Hepatocyte (in vitro differentiated cells): ENCODE measurements at regions not wholly inside any gene's neighbourhood (a gene's known extent, or its start where the extent isn't known, plus 50 kb on each side); places are given as distances from the start of the nearest gene placed in this dataset.

ENCODE experiments used
- DNase-seq: peaks from one replicate; pipeline ENCODE4 v3.0.0-alpha.2; 2016; ENCODE audit warnings: low spot score
- H2AFZ ChIP-seq: fragments of 200-600 bp; sonication (generic); 2 replicates; pipeline ENCODE4 v1.6.0; 2016; ENCODE audit warnings: antibody characterized with exemption, mild to moderate bottlenecking
- H3K27ac ChIP-seq: fragments of 200-600 bp; sonication (generic); 2 replicates; pipeline ENCODE4 v1.5.1; 2016; ENCODE audit warnings: mild to moderate bottlenecking
- H3K27me3 ChIP-seq: fragments of 200-600 bp; sonication (generic); 2 replicates; pipeline ENCODE4 v1.6.1; 2016
- H3K36me3 ChIP-seq: fragments of 200-600 bp; sonication (generic); replicated peaks from 2 replicates; pipeline ENCODE4 v1.5.1; 2016; ENCODE audit warnings: low read depth; ENCODE audit not compliant: insufficient read depth
- H3K4me1 ChIP-seq: fragments of 200-600 bp; sonication (generic); 2 replicates; pipeline ENCODE4 v1.5.1; 2016; ENCODE audit warnings: mild to moderate bottlenecking, moderate library complexity; ENCODE audit not compliant: insufficient read depth
- H3K4me2 ChIP-seq: fragments of 200-600 bp; sonication (generic); 2 replicates; pipeline ENCODE4 v1.6.0; 2016
- H3K4me3 ChIP-seq: fragments of 200-600 bp; sonication (generic); 2 replicates; pipeline ENCODE4 v1.5.1; 2016; ENCODE audit warnings: mild to moderate bottlenecking
- H3K79me2 ChIP-seq: fragments of 200-600 bp; sonication (generic); 2 replicates; pipeline ENCODE4 v1.6.0; 2017; ENCODE audit warnings: mild to moderate bottlenecking
- H3K9me2 ChIP-seq: fragments of 200-600 bp; sonication (generic); replicated peaks from 2 replicates; pipeline ENCODE4 v1.6.0; 2017; ENCODE audit warnings: mild to moderate bottlenecking; ENCODE audit not compliant: insufficient read depth
- H3K9me3 ChIP-seq: fragments of 200-600 bp; sonication (generic); 2 replicates; pipeline ENCODE4 v1.5.1; 2016; ENCODE audit warnings: low read depth, mild to moderate bottlenecking
- H4K20me1 ChIP-seq: fragments of 200-600 bp; sonication (generic); 2 replicates; pipeline ENCODE4 v1.6.0; 2016; ENCODE audit warnings: mild to moderate bottlenecking; ENCODE audit not compliant: insufficient read depth, poor library complexity, severe bottlenecking
- CTCF ChIP-seq: fragments of 200-600 bp; sonication (generic); IDR thresholded peaks from 2 replicates; pipeline ENCODE4 v1.5.1; 2016; ENCODE audit warnings: antibody characterized with exemption, mild to moderate bottlenecking; ENCODE audit not compliant: poor library complexity
- EZH2 ChIP-seq: fragments of 200-600 bp; sonication (generic); IDR thresholded peaks from 2 replicates; pipeline ENCODE4 v1.6.1; 2016; ENCODE audit warnings: antibody characterized with exemption, mild to moderate bottlenecking, borderline replicate concordance
- EZH2phosphoT487 ChIP-seq: fragments of 200-600 bp; sonication (generic); IDR thresholded peaks from one replicate; pipeline ENCODE4 v1.6.1; 2018; ENCODE audit warnings: antibody characterized with exemption, mild to moderate bottlenecking, low read depth, moderate library complexity; ENCODE audit not compliant: unreplicated experiment, severe bottlenecking
- WGBS: methylation state at CpG from one replicate; pipeline ENCODE4 v1.1.6; 2016; ENCODE audit warnings: low lambda C conversion rate; ENCODE audit errors: missing lambda C conversion rate; 5-methylcytosine and 5-hydroxymethylcytosine counted together

GRCh38 chrX:114152130-114152529 is 431.8 kb upstream of the HTR2C start:
- no peak overlapping the region for H2AFZ ChIP-seq
- DNase-seq: peak; percentile 56
- TF ChIP-seq EZH2phosphoT487: no peak
- TF ChIP-seq EZH2: no peak
- TF ChIP-seq CTCF: no peak
- no peak overlapping the region for H3K4me3 ChIP-seq
- no peak overlapping the region for H3K4me2 ChIP-seq
- H3K27me3 ChIP-seq: no peaks in the 10 kb centered on the region
- H3K36me3 ChIP-seq: no peaks in the 10 kb centered on the region
- no peaks in the 10 kb centered on the region for H3K9me3 ChIP-seq
- H4K20me1 ChIP-seq: no peaks in the 10 kb centered on the region
- WGBS: 36% methylated on average over 1 of the region's 1 CpG
- H3K79me2 ChIP-seq: no peaks in the 10 kb centered on the region
- no peaks in the 10 kb centered on the region for H3K9me2 ChIP-seq
- H3K27ac ChIP-seq: no peak overlapping the region
- no peaks in the 10 kb centered on the region for H3K4me1 ChIP-seq

GRCh38 chrX:114134465-114134864 is 449.4 kb upstream of the HTR2C start:
- no peaks in the 10 kb centered on the region for H3K36me3 ChIP-seq
- no peak overlapping the region for H2AFZ ChIP-seq
- no peaks in the 10 kb centered on the region for H4K20me1 ChIP-seq
- no peaks in the 10 kb centered on the region for H3K79me2 ChIP-seq
- H3K4me1 ChIP-seq: no peaks in the 10 kb centered on the region
- TF ChIP-seq EZH2phosphoT487 (no peak), EZH2 (no peak), CTCF (no peak)
- H3K4me2 ChIP-seq: no peak overlapping the region
- H3K4me3 ChIP-seq: no peak overlapping the region
- no peak overlapping the region for H3K27ac ChIP-seq
- WGBS: 72% methylated on average over 1 of the region's 1 CpG
- no peak for DNase-seq
- H3K9me3 ChIP-seq: peaks cover 3% of the 10 kb centered on the region
- H3K27me3 ChIP-seq: no peaks in the 10 kb centered on the region
- no peaks in the 10 kb centered on the region for H3K9me2 ChIP-seq

GRCh38 chrX:114127411-114128025 is 456.4 kb upstream of the HTR2C start:
- no peak overlapping the region for H3K4me2 ChIP-seq
- no peaks in the 10 kb centered on the region for H3K9me3 ChIP-seq
- H2AFZ ChIP-seq: no peak overlapping the region
- H3K79me2 ChIP-seq: no peaks in the 10 kb centered on the region
- no peaks in the 10 kb centered on the region for H3K27me3 ChIP-seq
- 64% methylated on average over 13 of the region's 13 CpGs for WGBS
- no peak overlapping the region for H3K4me3 ChIP-seq
- no peaks in the 10 kb centered on the region for H3K4me1 ChIP-seq
- no peak overlapping the region for H3K27ac ChIP-seq
- DNase-seq: peak; percentile 11
- no peaks in the 10 kb centered on the region for H4K20me1 ChIP-seq
- H3K36me3 ChIP-seq: no peaks in the 10 kb centered on the region
- TF ChIP-seq CTCF (no peak), EZH2phosphoT487 (no peak), EZH2 (no peak)
- no peaks in the 10 kb centered on the region for H3K9me2 ChIP-seq

- no peaks in the 10 kb centered on the region for H3K9me2 ChIP-seq
- no peaks in the 10 kb centered on the region for H3K36me3 ChIP-seq
- H3K4me3 ChIP-seq: no peak overlapping the region
- TF ChIP-seq EZH2phosphoT487 (no peak), CTCF (no peak), EZH2 (no peak)
- no peak overlapping the region for H3K4me2 ChIP-seq
- no peaks in the 10 kb centered on the region for H3K9me3 ChIP-seq
- no peaks in the 10 kb centered on the region for H4K20me1 ChIP-seq
- H3K27ac ChIP-seq: no peak overlapping the region
- no peak overlapping the region for H2AFZ ChIP-seq
- WGBS: 85% methylated on average over 5 of the region's 5 CpGs
- H3K27me3 ChIP-seq: no peaks in the 10 kb centered on the region
- no peaks in the 10 kb centered on the region for H3K79me2 ChIP-seq
- no peak for DNase-seq
- no peaks in the 10 kb centered on the region for H3K4me1 ChIP-seq
Observed at GRCh38 chrX:114127005-114127404, 456.9 kb upstream of the HTR2C start.
